DND-41 (cell line): ENCODE measurements at regions not wholly inside any gene's neighbourhood (a gene's known extent, or its start where the extent isn't known, plus 50 kb on each side); places are given as distances from the start of the nearest gene placed in this dataset.

Experiments
- EZH2 ChIP-seq: IDR thresholded peaks from 3 replicates; pipeline ENCODE4 v1.6.1; 2012; ENCODE audit warnings: borderline replicate concordance, low read depth, mild to moderate bottlenecking, moderate library complexity, low read length, inconsistent platforms; ENCODE audit not compliant: severe bottlenecking
- TF ChIP-seq, protein P1 (sequence below): IDR thresholded peaks from 2 replicates; pipeline ENCODE4 v1.5.1; 2012; ENCODE audit warnings: borderline replicate concordance, low read length, moderate library complexity, mild to moderate bottlenecking; ENCODE audit not compliant: poor library complexity, severe bottlenecking; ENCODE audit errors: extremely low read depth

DNA sequence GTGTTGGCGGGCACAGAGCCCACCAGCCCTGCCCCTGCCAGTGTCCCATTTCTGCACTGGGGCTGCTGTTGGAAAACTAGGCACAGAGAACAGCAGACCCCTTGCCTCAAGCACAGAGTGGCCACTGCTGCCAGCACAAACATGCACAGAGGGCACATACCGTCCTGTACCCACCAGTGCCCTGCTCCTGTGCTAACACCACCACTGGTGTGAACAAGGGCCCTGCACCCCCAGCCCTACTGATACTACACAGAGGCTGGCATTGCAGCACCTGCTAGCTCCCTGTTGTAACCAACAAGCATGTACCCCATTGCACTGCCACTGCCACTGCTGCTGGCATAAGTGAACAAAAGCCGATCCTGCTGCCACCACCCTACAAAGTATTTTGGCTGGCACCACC is 348.0 kb upstream of the MPDZ start:
- TF ChIP-seq, protein P1, sequence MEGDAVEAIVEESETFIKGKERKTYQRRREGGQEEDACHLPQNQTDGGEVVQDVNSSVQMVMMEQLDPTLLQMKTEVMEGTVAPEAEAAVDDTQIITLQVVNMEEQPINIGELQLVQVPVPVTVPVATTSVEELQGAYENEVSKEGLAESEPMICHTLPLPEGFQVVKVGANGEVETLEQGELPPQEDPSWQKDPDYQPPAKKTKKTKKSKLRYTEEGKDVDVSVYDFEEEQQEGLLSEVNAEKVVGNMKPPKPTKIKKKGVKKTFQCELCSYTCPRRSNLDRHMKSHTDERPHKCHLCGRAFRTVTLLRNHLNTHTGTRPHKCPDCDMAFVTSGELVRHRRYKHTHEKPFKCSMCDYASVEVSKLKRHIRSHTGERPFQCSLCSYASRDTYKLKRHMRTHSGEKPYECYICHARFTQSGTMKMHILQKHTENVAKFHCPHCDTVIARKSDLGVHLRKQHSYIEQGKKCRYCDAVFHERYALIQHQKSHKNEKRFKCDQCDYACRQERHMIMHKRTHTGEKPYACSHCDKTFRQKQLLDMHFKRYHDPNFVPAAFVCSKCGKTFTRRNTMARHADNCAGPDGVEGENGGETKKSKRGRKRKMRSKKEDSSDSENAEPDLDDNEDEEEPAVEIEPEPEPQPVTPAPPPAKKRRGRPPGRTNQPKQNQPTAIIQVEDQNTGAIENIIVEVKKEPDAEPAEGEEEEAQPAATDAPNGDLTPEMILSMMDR = no peak
- TF ChIP-seq EZH2 = no peak
